T-helper 2 cell treated with Interferon-gamma antibody and Interleukin-4, amounts not matched to agents 100 ng/mL and 5 ng/mL, for 36 hours (primary cell): ENCODE measurements at regions not wholly inside any gene's neighbourhood (a gene's known extent, or its start where the extent isn't known, plus 50 kb on each side); places are given as distances from the start of the nearest gene placed in this dataset.

Experiments
- intact Hi-C: fragments of 100-400 bp; cut with micrococcal nuclease; formaldehyde crosslinking; loops from one replicate; pipeline ENCODE4 v1.15.1; 2023

GRCh38 chr2:136468799-136469369 lies 296.5 kb upstream of the THSD7B start:
- intact Hi-C loops: no loop called here

- intact Hi-C loops: no loop called here
These were observed 312.8 kb upstream of the THSD7B start for GRCh38 chr2:136452528-136452927.

GRCh38 chr2:136448986-136449780 lies 316.2 kb upstream of the THSD7B start:
- intact Hi-C loops: no loop called here

GRCh38 chr2:136448432-136448831 lies 316.9 kb upstream of the THSD7B start:
- intact Hi-C loops: no loop called here

GRCh38 chr2:136444323-136444722 lies 321.0 kb upstream of the THSD7B start:
- intact Hi-C loops: no loop called here

GRCh38 chr2:136443661-136444060 lies 321.7 kb upstream of the THSD7B start:
- intact Hi-C loops: no loop called here

GRCh38 chr2:136441979-136442714 lies 323.2 kb upstream of the THSD7B start:
- intact Hi-C loops: no loop called here

- intact Hi-C loops: no loop called here
These were observed 321.2 kb upstream of the CXCR4 start for GRCh38 chr2:136439064-136439676.

- intact Hi-C loops: no loop called here
These were observed 319.5 kb upstream of the CXCR4 start for GRCh38 chr2:136437461-136437860.

GRCh38 chr2:136436936-136437335 lies 319.0 kb upstream of the CXCR4 start:
- intact Hi-C loops: no loop called here

- intact Hi-C loops: no loop called here
These were observed 316.3 kb upstream of the CXCR4 start for GRCh38 chr2:136434251-136434715.

- intact Hi-C loops: no loop called here
These were observed 315.3 kb upstream of the CXCR4 start for GRCh38 chr2:136433261-136433660.

- intact Hi-C loops: loop anchor here (5.0 kb wide), 1 partner anchor 313 kb away; no protein-coding TSS in a partner anchor
These were observed 306.2 kb upstream of the CXCR4 start for GRCh38 chr2:136424112-136424511.

- intact Hi-C loops: loop anchor here (1.0 to 5.0 kb wide), 3 partner anchors 41 to 1415 kb away; no protein-coding TSS in a partner anchor
These were observed 305.6 kb upstream of the CXCR4 start for GRCh38 chr2:136423516-136423996.

- intact Hi-C loops: loop anchor here (2.0 to 5.0 kb wide), 2 partner anchors 40 to 315 kb away; no protein-coding TSS in a partner anchor
These were observed 304.6 kb upstream of the CXCR4 start for GRCh38 chr2:136422512-136422911.

GRCh38 chr2:136420346-136420745 lies 302.4 kb upstream of the CXCR4 start:
- intact Hi-C loops: loop anchor here (5.0 kb wide), 1 partner anchor 317 kb away; no protein-coding TSS in a partner anchor

GRCh38 chr2:136411946-136412345 lies 294.0 kb upstream of the CXCR4 start:
- intact Hi-C loops: no loop called here

GRCh38 chr2:136410673-136411072 lies 292.7 kb upstream of the CXCR4 start:
- intact Hi-C loops: no loop called here

- intact Hi-C loops: no loop called here
These were observed 290.8 kb upstream of the CXCR4 start for GRCh38 chr2:136408795-136409194.

GRCh38 chr2:136407952-136408318 lies 290.0 kb upstream of the CXCR4 start:
- intact Hi-C loops: no loop called here
